GM13976 (cell line): ENCODE measurements at regions not wholly inside any gene's neighbourhood (a gene's known extent, or its start where the extent isn't known, plus 50 kb on each side); places are given as distances from the start of the nearest gene placed in this dataset.

ENCODE experiments used
- DNase-seq: peaks from one replicate; pipeline ENCODE4 v3.0.0; 2012; ENCODE audit warnings: low spot score
- CTCF ChIP-seq: IDR thresholded peaks from 2 replicates; pipeline ENCODE4 v1.5.1; 2012; ENCODE audit warnings: borderline replicate concordance, mild to moderate bottlenecking; ENCODE audit not compliant: insufficient read depth; ENCODE audit errors: extremely low read depth, missing control alignments, control extremely low read depth
- in situ Hi-C: fragments of 300-500 bp; cut with MboI; formaldehyde crosslinking; loops from one replicate; pipeline ENCODE4 v1.12.0; 2022; ENCODE audit warnings: low sequenced_read_pairs, mixed read lengths, inconsistent platforms; ENCODE audit not compliant: unreplicated experiment

GRCh38 chr4:4627111-4627510 is 85.3 kb upstream of the STX18 start:
- in situ Hi-C loops = no loop called here
- DNase-seq = no peak
- TF ChIP-seq CTCF = no peak

- in situ Hi-C loops = no loop called here
- no peak for DNase-seq
- no peak for TF ChIP-seq CTCF
These were observed 83.6 kb upstream of the STX18 start for GRCh38 chr4:4625488-4625887.

GRCh38 chr4:4624276-4624897 is 82.5 kb upstream of the STX18 start:
- no peak for TF ChIP-seq CTCF
- DNase-seq = no peak
- in situ Hi-C loops = no loop called here

GRCh38 chr4:4619821-4620220 is 78.0 kb upstream of the STX18 start:
- no peak for DNase-seq
- TF ChIP-seq CTCF = no peak
- in situ Hi-C loops = no loop called here

GRCh38 chr4:4618847-4619246 is 77.0 kb upstream of the STX18 start:
- no peak for DNase-seq
- TF ChIP-seq CTCF = no peak
- in situ Hi-C loops = no loop called here

GRCh38 chr4:4614925-4615678 is 73.3 kb upstream of the STX18 start:
- in situ Hi-C loops = no loop called here
- no peak for DNase-seq
- TF ChIP-seq CTCF = no peak
